Activated CD4-positive, alpha-beta T cell treated with anti-CD3 and anti-CD28 coated beads, Interleukin-10, Interleukin-2, amounts not matched to agents 100 ng/mL and 50 ng/mL, durations not matched to agents 16 hours and 8 hours (primary cell): ENCODE measurements at regions not wholly inside any gene's neighbourhood (a gene's known extent, or its start where the extent isn't known, plus 50 kb on each side); places are given as distances from the start of the nearest gene placed in this dataset.
A peak's percentile ranks its signal among the peaks of the same experiment; 100 is the strongest.
"Not testable (repeated sequence)": the region's sequence is repeated elsewhere in the genome, so short reads cannot be mapped to it uniquely, and the experiment has no call there.

Experiments used
- DNase-seq: peaks from one replicate; pipeline ENCODE4 v3.0.0-alpha.2; 2020

DNA sequence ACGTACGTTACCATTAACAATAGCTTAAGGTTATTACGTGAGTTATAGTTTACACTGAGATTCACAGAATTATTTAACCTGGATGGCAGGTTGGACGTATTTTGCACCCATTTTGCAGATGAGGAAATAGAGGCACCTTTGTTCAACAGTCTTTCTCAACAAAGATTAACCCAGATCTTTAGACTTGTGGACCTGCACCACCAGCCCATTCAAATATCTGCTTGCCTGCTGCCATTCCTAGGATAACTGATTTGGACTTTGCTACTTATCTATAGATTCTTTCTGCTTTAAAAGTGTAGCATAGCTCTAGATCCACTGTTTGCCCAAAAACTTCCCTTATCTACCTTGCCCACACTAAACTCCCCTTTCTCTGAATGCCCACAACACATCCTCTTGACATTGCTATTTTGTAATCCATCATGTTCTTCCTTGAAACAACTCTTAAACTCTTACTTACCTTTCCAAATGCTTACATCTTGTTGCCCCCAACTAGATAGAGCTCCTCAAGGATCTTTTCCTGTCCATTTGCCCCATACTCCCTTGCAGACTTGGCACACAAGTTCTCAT is 56.4 kb upstream of the TNFAIP3 start:
- no peak for DNase-seq

GRCh38 chr6:137811121-137811915 is 55.7 kb upstream of the TNFAIP3 start:
- peak; percentile 94 for DNase-seq

DNA sequence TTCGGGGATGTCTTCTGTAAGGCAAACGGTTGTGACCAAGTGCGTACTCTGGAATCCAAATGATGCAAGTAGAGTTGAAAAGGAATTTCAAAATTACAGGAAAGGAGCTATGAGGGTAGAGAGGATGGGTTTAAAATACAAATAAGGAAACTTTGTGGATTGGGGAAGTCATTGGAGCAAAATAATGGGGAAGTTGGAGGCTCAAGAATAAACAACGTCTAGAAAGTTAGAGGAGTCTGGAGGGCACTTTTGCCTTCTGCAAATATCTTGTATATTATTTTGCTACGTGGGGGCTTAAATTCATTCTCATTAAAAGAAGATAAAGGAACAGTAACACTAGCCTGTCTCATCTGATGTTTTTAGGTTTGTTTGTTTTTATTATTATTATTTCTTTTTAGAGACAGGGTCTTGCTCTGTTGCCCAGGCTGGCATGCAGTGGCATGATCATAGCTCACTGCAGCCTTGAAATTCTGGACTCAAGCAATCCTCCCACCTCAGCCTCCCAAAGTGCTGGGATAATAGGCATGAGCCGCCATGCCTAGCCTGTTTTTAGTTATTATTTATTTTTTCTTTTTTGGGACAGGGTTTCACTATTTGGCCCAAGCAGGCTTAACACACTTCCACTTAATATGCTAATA is 55.0 kb upstream of the TNFAIP3 start:
- no peak for DNase-seq

DNA sequence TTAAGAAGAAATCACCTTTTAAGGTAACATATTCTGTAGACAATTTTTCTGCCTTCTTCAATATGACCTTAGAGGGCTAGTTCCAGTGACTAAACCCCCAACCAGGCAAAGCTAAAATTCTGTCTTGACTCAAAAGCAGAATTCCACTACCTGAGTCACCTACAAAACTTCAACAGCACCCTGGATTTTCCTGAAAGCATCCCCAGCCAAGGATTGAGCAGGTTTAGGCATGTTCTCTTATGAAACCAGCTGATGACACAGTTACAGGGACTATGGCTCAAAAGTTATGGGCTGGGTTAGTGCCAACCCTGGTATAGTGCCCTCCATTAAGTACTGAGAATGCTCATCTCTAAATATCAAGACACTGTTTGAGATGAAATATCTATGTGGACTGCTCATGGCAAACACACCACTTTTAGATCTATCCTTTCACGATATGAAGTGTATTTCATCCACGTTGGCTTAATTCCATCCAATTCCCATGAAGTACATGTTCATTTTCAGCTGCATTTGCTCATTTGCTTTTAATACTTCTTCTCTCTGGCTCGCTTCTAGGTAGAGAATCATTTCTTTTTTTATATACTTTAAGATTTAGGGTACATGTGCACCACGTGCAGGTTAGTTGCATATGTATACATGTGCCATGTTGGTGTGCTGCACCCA is 53.6 kb upstream of the TNFAIP3 start:
- DNase-seq = no peak

- DNase-seq = not testable (repeated sequence)
Observed at GRCh38 chr6:137814030-137814429, 53.0 kb upstream of the TNFAIP3 start.

DNA sequence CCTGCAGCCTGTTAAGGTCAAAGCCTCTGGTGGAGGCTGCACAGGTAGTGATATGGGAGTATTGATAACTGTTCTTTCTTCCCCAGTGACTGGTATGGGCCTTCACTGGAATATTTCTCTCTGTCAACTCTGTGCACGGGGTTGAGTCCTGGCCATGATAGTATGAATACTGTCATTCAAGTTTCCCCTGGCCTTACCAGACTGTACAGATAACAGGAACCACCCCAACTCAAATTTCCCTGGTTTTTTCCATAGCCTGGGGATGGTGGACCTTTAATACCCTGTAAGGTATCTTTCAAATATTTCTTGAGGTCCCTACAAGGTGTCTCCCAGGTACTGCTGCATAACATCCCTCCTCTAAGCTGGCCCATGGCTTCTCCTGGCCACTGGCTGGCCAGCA is 51.4 kb upstream of the TNFAIP3 start:
- no peak for DNase-seq

DNA sequence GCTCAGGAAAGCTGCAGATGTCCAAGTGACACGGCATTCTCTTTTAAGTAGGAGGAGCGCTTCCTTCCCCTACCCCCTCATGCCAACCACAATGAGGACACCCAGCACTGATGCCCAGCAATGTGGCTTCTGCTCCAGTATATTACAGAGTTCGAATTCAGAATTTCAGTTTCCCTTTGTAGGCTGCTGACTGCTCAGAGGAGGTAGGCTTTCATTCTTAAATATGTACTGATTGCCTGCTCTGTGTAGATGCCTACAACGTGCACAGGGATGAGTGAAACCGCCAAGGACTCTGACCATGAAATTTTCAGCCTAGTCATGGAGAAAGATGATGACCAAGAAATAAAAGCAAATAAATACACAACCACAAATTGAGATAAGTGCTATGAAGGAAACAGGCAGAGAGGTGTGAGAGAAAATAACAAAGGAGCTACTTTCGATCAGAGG is 50.9 kb upstream of the TNFAIP3 start:
- DNase-seq = peak; percentile 51

GRCh38 chr6:137816688-137817618 is 50.1 kb upstream of the TNFAIP3 start:
- no peak for DNase-seq
